Stimulated activated naive CD4-positive, alpha-beta T cell treated with Interleukin-2 at 50 U/mL for 16 hours (primary cell): ENCODE measurements at regions not wholly inside any gene's neighbourhood (a gene's known extent, or its start where the extent isn't known, plus 50 kb on each side); places are given as distances from the start of the nearest gene placed in this dataset.
"Not testable (repeated sequence)": the region's sequence is repeated elsewhere in the genome, so short reads cannot be mapped to it uniquely, and the experiment has no call there.

Experiments used
- DNase-seq: peaks from one replicate; lab custom pipeline; 2025; lab: John Stamatoyannopoulos, UW

- DNase-seq = no peak
Observed at GRCh38 chr4:11843340-11843739, 414.6 kb upstream of the HS3ST1 start.

- DNase-seq = no peak
Observed at GRCh38 chr4:11842620-11843263, 414.0 kb upstream of the HS3ST1 start.

GRCh38 chr4:11839889-11840288 lies 411.2 kb upstream of the HS3ST1 start:
- no peak for DNase-seq

GRCh38 chr4:11831739-11832138 lies 403.0 kb upstream of the HS3ST1 start:
- DNase-seq = no peak

GRCh38 chr4:11824566-11824965 lies 395.9 kb upstream of the HS3ST1 start:
- DNase-seq = no peak

GRCh38 chr4:11821772-11822430 lies 393.2 kb upstream of the HS3ST1 start:
- no peak for DNase-seq

- DNase-seq = no peak
Observed at GRCh38 chr4:11817088-11817487, 388.4 kb upstream of the HS3ST1 start.

GRCh38 chr4:11814758-11815157 lies 386.1 kb upstream of the HS3ST1 start:
- no peak for DNase-seq

- no peak for DNase-seq
Observed at GRCh38 chr4:11813951-11814446, 385.3 kb upstream of the HS3ST1 start.

GRCh38 chr4:11811521-11811920 lies 382.8 kb upstream of the HS3ST1 start:
- DNase-seq = not testable (repeated sequence)

GRCh38 chr4:11805842-11806241 lies 377.1 kb upstream of the HS3ST1 start:
- no peak for DNase-seq

- DNase-seq = no peak
Observed at GRCh38 chr4:11801466-11802446, 373.1 kb upstream of the HS3ST1 start.

- DNase-seq = no peak
Observed at GRCh38 chr4:11799196-11799595, 370.5 kb upstream of the HS3ST1 start.

GRCh38 chr4:11791797-11792196 lies 363.1 kb upstream of the HS3ST1 start:
- DNase-seq = no peak

- no peak for DNase-seq
Observed at GRCh38 chr4:11790230-11790629, 361.5 kb upstream of the HS3ST1 start.

GRCh38 chr4:11783588-11783987 lies 354.9 kb upstream of the HS3ST1 start:
- DNase-seq = no peak

- no peak for DNase-seq
Observed at GRCh38 chr4:11782859-11783258, 354.2 kb upstream of the HS3ST1 start.

GRCh38 chr4:11777447-11777846 lies 348.8 kb upstream of the HS3ST1 start:
- no peak for DNase-seq

- DNase-seq = no peak
Observed at GRCh38 chr4:11774346-11774745, 345.7 kb upstream of the HS3ST1 start.

GRCh38 chr4:11773798-11774197 lies 345.1 kb upstream of the HS3ST1 start:
- DNase-seq = no peak

- no peak for DNase-seq
Observed at GRCh38 chr4:11769434-11769833, 340.7 kb upstream of the HS3ST1 start.

- DNase-seq = no peak
Observed at GRCh38 chr4:11768251-11768972, 339.7 kb upstream of the HS3ST1 start.
